WTC11 (cell line): ENCODE measurements at regions not wholly inside any gene's neighbourhood (a gene's known extent, or its start where the extent isn't known, plus 50 kb on each side); places are given as distances from the start of the nearest gene placed in this dataset.

Experiments
- ATAC-seq: fragments of 200-7000 bp; cut with Tn5 transposase; 2 replicates; pipeline ENCODE4 v1.10.0; 2021; ENCODE audit warnings: mild to moderate bottlenecking, moderate library complexity
- CTCF ChIA-PET: fragments of 300-600 bp; sonication (Branson Sonifier 250); formaldehyde crosslinking; loops from one replicate; lab custom pipeline; 2021; ENCODE audit warnings: antibody characterized with exemption; lab: Charles Lee
- POLR2A ChIA-PET: fragments of 350-600 bp; sonication (Branson Sonifier 250); formaldehyde crosslinking; loops from one replicate; lab custom pipeline; 2021; ENCODE audit warnings: antibody characterized with exemption; lab: Charles Lee
- DNase-seq: peaks from one replicate; pipeline ENCODE4 v3.0.0; 2021; ENCODE audit warnings: low spot score
- H3K27ac Mint-ChIP-seq: 2 replicates; pipeline ENCODE4 v1.8.0; 2021; ENCODE audit warnings: mixed read lengths
- H3K27me3 Mint-ChIP-seq: 2 replicates; pipeline ENCODE4 v1.8.0; 2021; ENCODE audit warnings: low read depth, mild to moderate bottlenecking, moderate library complexity, mixed read lengths
- H3K36me3 Mint-ChIP-seq: 2 replicates; pipeline ENCODE4 v1.8.0; 2021; ENCODE audit warnings: mixed read lengths
- H3K4me1 Mint-ChIP-seq: 2 replicates; pipeline ENCODE4 v1.8.0; 2022; ENCODE audit warnings: mixed read lengths
- H3K4me3 Mint-ChIP-seq: 2 replicates; pipeline ENCODE4 v1.8.0; 2021; ENCODE audit warnings: mild to moderate bottlenecking, moderate library complexity, mixed read lengths
- H3K9me3 Mint-ChIP-seq: 2 replicates; pipeline ENCODE4 v1.8.0; 2021; ENCODE audit warnings: mixed read lengths
- ETV6 ChIP-seq: sonication (generic); formaldehyde crosslinking; IDR thresholded peaks from 2 replicates; pipeline ENCODE4 v1.8.1; 2022; ENCODE audit warnings: mild to moderate bottlenecking, missing genetic modification reagents
- MXD4 ChIP-seq: fragments of 250-450 bp; sonication (Bioruptor Pico); IDR thresholded peaks from 2 replicates; pipeline ENCODE4 v1.8.0; 2021; ENCODE audit warnings: mild to moderate bottlenecking, moderate library complexity, borderline replicate concordance
- NFATC4 ChIP-seq: fragments of 250-450 bp; sonication (Bioruptor Pico); IDR thresholded peaks from 2 replicates; pipeline ENCODE4 v1.9.0; 2021; ENCODE audit warnings: mild to moderate bottlenecking
- NR3C1 ChIP-seq: sonication (generic); formaldehyde crosslinking; conservative IDR thresholded peaks from 2 replicates; pipeline ENCODE4 v1.8.1; 2023; ENCODE audit warnings: low read depth, mild to moderate bottlenecking, missing genetic modification reagents
- RELA ChIP-seq: sonication (generic); formaldehyde crosslinking; IDR thresholded peaks from 2 replicates; pipeline ENCODE4 v1.8.1; 2022; ENCODE audit warnings: missing genetic modification reagents, mild to moderate bottlenecking, borderline replicate concordance
- ZNF281 ChIP-seq: sonication (generic); formaldehyde crosslinking; IDR thresholded peaks from 2 replicates; pipeline ENCODE4 v1.8.0; 2023; ENCODE audit warnings: mild to moderate bottlenecking, missing genetic modification reagents
- ZNF416 ChIP-seq: fragments of 250-450 bp; sonication (Bioruptor Pico); IDR thresholded peaks from 2 replicates; pipeline ENCODE4 v1.9.0; 2021; ENCODE audit warnings: mild to moderate bottlenecking, inconsistent platforms
- ZNF423 ChIP-seq: fragments of 250-450 bp; sonication (Bioruptor Pico); IDR thresholded peaks from 2 replicates; pipeline ENCODE4 v2.1.2; 2022; ENCODE audit warnings: mild to moderate bottlenecking, moderate library complexity
- TF ChIP-seq, protein P1 (sequence below): fragments of 250-450 bp; sonication (Bioruptor Pico); IDR thresholded peaks from 2 replicates; pipeline ENCODE4 v1.9.0; 2021; ENCODE audit warnings: mild to moderate bottlenecking
- TF ChIP-seq, protein P2 (sequence below): sonication (generic); formaldehyde crosslinking; IDR thresholded peaks from 2 replicates; pipeline ENCODE4 v1.8.1; 2022; ENCODE audit warnings: mild to moderate bottlenecking, moderate library complexity, missing genetic modification reagents
- TF ChIP-seq, protein P3 (sequence below): sonication (generic); formaldehyde crosslinking; IDR thresholded peaks from 2 replicates; pipeline ENCODE4 v1.8.0; 2022; ENCODE audit warnings: missing genetic modification reagents
- TF ChIP-seq, protein P4 (sequence below): sonication (generic); formaldehyde crosslinking; IDR thresholded peaks from 2 replicates; pipeline ENCODE4 v1.8.0; 2023; ENCODE audit warnings: missing genetic modification reagents, mild to moderate bottlenecking, borderline replicate concordance

DNA sequence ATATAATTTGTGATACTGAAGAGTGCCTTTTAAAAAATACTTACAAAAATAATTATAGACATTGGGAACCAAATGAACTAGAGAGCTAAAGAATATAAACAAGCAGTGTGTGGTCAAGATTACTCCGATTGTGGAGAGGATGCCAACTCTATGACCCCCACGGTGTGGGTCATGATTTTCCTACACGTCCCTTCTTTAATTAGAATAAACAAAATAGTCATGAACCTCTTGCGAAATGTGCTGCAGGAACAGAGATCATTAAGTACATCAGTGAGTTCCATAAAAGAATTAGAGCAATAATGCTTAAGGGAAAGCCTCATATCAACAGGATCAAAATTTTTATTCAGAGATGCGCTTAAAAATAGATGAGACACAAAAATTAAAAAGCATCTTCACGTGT, 476.6 kb upstream of the ROBO1 start:
- Mint-ChIP-seq H3K27me3 (no peaks in the 10 kb centered on the region), H3K36me3 (peaks cover 9% of the 10 kb centered on the region), H3K4me3 (no peak overlapping the region), H3K9me3 (peaks cover 16% of the 10 kb centered on the region), H3K27ac (no peak overlapping the region), H3K4me1 (peaks cover 15% of the 10 kb centered on the region)
- ChIA-PET POLR2A (no interaction called here), CTCF (no interaction called here)
- TF ChIP-seq RELA (CRISPR knock-in tag) (no peak), ETV6 (CRISPR knock-in tag) (no peak), ZNF423 (CRISPR knock-in tag) (no peak), ZNF416 (CRISPR knock-in tag) (no peak), MXD4 (CRISPR knock-in tag) (no peak), NR3C1 (CRISPR knock-in tag) (no peak), ZNF281 (CRISPR knock-in tag) (no peak), NFATC4 (CRISPR knock-in tag) (no peak)
- TF ChIP-seq, protein P1, sequence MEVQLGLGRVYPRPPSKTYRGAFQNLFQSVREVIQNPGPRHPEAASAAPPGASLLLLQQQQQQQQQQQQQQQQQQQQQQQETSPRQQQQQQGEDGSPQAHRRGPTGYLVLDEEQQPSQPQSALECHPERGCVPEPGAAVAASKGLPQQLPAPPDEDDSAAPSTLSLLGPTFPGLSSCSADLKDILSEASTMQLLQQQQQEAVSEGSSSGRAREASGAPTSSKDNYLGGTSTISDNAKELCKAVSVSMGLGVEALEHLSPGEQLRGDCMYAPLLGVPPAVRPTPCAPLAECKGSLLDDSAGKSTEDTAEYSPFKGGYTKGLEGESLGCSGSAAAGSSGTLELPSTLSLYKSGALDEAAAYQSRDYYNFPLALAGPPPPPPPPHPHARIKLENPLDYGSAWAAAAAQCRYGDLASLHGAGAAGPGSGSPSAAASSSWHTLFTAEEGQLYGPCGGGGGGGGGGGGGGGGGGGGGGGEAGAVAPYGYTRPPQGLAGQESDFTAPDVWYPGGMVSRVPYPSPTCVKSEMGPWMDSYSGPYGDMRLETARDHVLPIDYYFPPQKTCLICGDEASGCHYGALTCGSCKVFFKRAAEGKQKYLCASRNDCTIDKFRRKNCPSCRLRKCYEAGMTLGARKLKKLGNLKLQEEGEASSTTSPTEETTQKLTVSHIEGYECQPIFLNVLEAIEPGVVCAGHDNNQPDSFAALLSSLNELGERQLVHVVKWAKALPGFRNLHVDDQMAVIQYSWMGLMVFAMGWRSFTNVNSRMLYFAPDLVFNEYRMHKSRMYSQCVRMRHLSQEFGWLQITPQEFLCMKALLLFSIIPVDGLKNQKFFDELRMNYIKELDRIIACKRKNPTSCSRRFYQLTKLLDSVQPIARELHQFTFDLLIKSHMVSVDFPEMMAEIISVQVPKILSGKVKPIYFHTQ (CRISPR knock-in tag), result no peak
- TF ChIP-seq, protein P2, sequence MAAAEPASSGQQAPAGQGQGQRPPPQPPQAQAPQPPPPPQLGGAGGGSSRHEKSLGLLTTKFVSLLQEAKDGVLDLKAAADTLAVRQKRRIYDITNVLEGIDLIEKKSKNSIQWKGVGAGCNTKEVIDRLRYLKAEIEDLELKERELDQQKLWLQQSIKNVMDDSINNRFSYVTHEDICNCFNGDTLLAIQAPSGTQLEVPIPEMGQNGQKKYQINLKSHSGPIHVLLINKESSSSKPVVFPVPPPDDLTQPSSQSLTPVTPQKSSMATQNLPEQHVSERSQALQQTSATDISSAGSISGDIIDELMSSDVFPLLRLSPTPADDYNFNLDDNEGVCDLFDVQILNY (CRISPR knock-in tag), result no peak
- TF ChIP-seq, protein P3, sequence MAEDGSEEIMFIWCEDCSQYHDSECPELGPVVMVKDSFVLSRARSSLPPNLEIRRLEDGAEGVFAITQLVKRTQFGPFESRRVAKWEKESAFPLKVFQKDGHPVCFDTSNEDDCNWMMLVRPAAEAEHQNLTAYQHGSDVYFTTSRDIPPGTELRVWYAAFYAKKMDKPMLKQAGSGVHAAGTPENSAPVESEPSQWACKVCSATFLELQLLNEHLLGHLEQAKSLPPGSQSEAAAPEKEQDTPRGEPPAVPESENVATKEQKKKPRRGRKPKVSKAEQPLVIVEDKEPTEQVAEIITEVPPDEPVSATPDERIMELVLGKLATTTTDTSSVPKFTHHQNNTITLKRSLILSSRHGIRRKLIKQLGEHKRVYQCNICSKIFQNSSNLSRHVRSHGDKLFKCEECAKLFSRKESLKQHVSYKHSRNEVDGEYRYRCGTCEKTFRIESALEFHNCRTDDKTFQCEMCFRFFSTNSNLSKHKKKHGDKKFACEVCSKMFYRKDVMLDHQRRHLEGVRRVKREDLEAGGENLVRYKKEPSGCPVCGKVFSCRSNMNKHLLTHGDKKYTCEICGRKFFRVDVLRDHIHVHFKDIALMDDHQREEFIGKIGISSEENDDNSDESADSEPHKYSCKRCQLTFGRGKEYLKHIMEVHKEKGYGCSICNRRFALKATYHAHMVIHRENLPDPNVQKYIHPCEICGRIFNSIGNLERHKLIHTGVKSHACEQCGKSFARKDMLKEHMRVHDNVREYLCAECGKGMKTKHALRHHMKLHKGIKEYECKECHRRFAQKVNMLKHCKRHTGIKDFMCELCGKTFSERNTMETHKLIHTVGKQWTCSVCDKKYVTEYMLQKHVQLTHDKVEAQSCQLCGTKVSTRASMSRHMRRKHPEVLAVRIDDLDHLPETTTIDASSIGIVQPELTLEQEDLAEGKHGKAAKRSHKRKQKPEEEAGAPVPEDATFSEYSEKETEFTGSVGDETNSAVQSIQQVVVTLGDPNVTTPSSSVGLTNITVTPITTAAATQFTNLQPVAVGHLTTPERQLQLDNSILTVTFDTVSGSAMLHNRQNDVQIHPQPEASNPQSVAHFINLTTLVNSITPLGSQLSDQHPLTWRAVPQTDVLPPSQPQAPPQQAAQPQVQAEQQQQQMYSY (CRISPR knock-in tag), result no peak
- TF ChIP-seq, protein P4, sequence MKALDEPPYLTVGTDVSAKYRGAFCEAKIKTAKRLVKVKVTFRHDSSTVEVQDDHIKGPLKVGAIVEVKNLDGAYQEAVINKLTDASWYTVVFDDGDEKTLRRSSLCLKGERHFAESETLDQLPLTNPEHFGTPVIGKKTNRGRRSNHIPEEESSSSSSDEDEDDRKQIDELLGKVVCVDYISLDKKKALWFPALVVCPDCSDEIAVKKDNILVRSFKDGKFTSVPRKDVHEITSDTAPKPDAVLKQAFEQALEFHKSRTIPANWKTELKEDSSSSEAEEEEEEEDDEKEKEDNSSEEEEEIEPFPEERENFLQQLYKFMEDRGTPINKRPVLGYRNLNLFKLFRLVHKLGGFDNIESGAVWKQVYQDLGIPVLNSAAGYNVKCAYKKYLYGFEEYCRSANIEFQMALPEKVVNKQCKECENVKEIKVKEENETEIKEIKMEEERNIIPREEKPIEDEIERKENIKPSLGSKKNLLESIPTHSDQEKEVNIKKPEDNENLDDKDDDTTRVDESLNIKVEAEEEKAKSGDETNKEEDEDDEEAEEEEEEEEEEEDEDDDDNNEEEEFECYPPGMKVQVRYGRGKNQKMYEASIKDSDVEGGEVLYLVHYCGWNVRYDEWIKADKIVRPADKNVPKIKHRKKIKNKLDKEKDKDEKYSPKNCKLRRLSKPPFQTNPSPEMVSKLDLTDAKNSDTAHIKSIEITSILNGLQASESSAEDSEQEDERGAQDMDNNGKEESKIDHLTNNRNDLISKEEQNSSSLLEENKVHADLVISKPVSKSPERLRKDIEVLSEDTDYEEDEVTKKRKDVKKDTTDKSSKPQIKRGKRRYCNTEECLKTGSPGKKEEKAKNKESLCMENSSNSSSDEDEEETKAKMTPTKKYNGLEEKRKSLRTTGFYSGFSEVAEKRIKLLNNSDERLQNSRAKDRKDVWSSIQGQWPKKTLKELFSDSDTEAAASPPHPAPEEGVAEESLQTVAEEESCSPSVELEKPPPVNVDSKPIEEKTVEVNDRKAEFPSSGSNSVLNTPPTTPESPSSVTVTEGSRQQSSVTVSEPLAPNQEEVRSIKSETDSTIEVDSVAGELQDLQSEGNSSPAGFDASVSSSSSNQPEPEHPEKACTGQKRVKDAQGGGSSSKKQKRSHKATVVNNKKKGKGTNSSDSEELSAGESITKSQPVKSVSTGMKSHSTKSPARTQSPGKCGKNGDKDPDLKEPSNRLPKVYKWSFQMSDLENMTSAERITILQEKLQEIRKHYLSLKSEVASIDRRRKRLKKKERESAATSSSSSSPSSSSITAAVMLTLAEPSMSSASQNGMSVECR (CRISPR knock-in tag), result no peak
- DNase-seq, result no peak
- ATAC-seq, result no peak
